Endothelial cell of umbilical vein (primary cell): ENCODE measurements at regions not wholly inside any gene's neighbourhood (a gene's known extent, or its start where the extent isn't known, plus 50 kb on each side); places are given as distances from the start of the nearest gene placed in this dataset.

Source experiments
- BruUV-seq: library from RNA; stranded (reverse); fragments of 400-500 nt; replicated peaks from 2 replicates; lab custom pipeline; 2021; lab: Mats Ljungman, UMichigan
- CTCF ChIA-PET: fragments of 300-600, 350-600 bp; sonication (Branson Sonifier 250); formaldehyde crosslinking; loops from one replicate; lab custom pipeline; 2021; ENCODE audit warnings: antibody characterized with exemption, inconsistent platforms; lab: Charles Lee
- POLR2A ChIA-PET: fragments of 300-600, 350-600 bp; sonication (Branson Sonifier 250); formaldehyde crosslinking; loops from one replicate; lab custom pipeline; 2021; ENCODE audit warnings: antibody characterized with exemption, inconsistent platforms; lab: Charles Lee
- DNase-seq: peaks from one replicate; pipeline ENCODE4 v3.0.0-alpha.2; 2011; ENCODE audit warnings: low read depth, low spot score
- FAIRE-seq: peaks from 2 replicates; lab custom pipeline; 2011; peaks lifted over from hg19 to GRCh38; lab: Jason Lieb, UNC
- H2AFZ ChIP-seq: 2 replicates; pipeline ENCODE4 v1.6.0; 2012; ENCODE audit warnings: low read depth, low read length, control low read depth, inconsistent platforms
- H3K27ac ChIP-seq: 2 replicates; pipeline ENCODE4 v1.5.1; 2011; ENCODE audit warnings: low read depth, mild to moderate bottlenecking, control low read depth, low read length, moderate library complexity; ENCODE audit not compliant: insufficient read depth
- H3K27me3 ChIP-seq, 2 experiments: 2 replicates each; pipeline versions ENCODE4 v1.6.0 to v1.6.1; 2011; ENCODE audit warnings: low read length in 2 of 2, mixed read lengths in 1 of 2; ENCODE audit not compliant: control insufficient read depth in 2 of 2, insufficient read depth in 2 of 2
- H3K36me3 ChIP-seq, 2 experiments: 2 replicates in 1 of 2; 3 replicates in 1 of 2; pipeline ENCODE4 v1.5.1; 2011; ENCODE audit warnings: low read length in 2 of 2, mild to moderate bottlenecking in 1 of 2, moderate library complexity in 1 of 2; ENCODE audit not compliant: control insufficient read depth in 2 of 2, insufficient read depth in 2 of 2; ENCODE audit errors: extremely low read depth in 1 of 2
- H3K4me1 ChIP-seq: 3 replicates; pipeline ENCODE4 v1.5.1; 2011; ENCODE audit warnings: mild to moderate bottlenecking, low read length; ENCODE audit not compliant: control insufficient read depth, insufficient read depth; ENCODE audit errors: extremely low read depth
- H3K4me2 ChIP-seq: 2 replicates; pipeline ENCODE4 v1.6.1; 2011; ENCODE audit warnings: low read length, control low read depth, mixed read lengths; ENCODE audit not compliant: insufficient read depth
- H3K4me3 ChIP-seq, 3 experiments: fragments of 200-600 bp in 1 of 3; sonication (generic), shearing (Covaris generic) in 1 of 3; replicated peaks in 1 of 3; 2 replicates each; pipeline ENCODE4 v1.5.1; 2011 to 2016; ENCODE audit warnings: control low read depth in 3 of 3, low read length in 3 of 3, mild to moderate bottlenecking in 2 of 3, inconsistent platforms in 1 of 3, low read depth in 1 of 3, moderate library complexity in 1 of 3; ENCODE audit not compliant: insufficient read depth in 1 of 3
- H3K79me2 ChIP-seq: 2 replicates; pipeline ENCODE4 v1.6.0; 2012; ENCODE audit warnings: low read length, inconsistent platforms; ENCODE audit not compliant: control insufficient read depth, insufficient read depth
- H3K9ac ChIP-seq: replicated peaks from 2 replicates; pipeline ENCODE3; 2011; ENCODE audit warnings: low read length, control low read depth; ENCODE audit not compliant: insufficient read depth; ENCODE audit errors: extremely low read depth
- H3K9me1 ChIP-seq: replicated peaks from 3 replicates; pipeline ENCODE4 v1.6.0; 2011; ENCODE audit warnings: mild to moderate bottlenecking, low read length; ENCODE audit not compliant: control insufficient read depth, insufficient read depth; ENCODE audit errors: extremely low read depth
- H3K9me3 ChIP-seq: replicated peaks from 2 replicates; pipeline ENCODE4 v1.5.1; 2012; ENCODE audit warnings: low read length, inconsistent platforms; ENCODE audit not compliant: control insufficient read depth, insufficient read depth
- H4K20me1 ChIP-seq: replicated peaks from 2 replicates; pipeline ENCODE3; 2011; ENCODE audit warnings: mild to moderate bottlenecking, low read length; ENCODE audit not compliant: control insufficient read depth, insufficient read depth; ENCODE audit errors: extremely low read depth
- EZH2 ChIP-seq: IDR thresholded peaks from 2 replicates; pipeline ENCODE4 v1.6.1; 2012; ENCODE audit warnings: borderline replicate concordance, low read depth, mild to moderate bottlenecking, moderate library complexity, low read length, inconsistent platforms; ENCODE audit not compliant: severe bottlenecking
- FOS ChIP-seq: IDR thresholded peaks from 2 replicates; pipeline ENCODE4 v1.6.1; 2011; ENCODE audit warnings: mild to moderate bottlenecking, low read length, moderate library complexity, borderline replicate concordance; ENCODE audit not compliant: insufficient read depth
- GATA2 ChIP-seq: IDR thresholded peaks from 2 replicates; pipeline ENCODE4 v1.7.0; 2011; ENCODE audit warnings: low read depth, mild to moderate bottlenecking, moderate library complexity, mixed read lengths, low read length; ENCODE audit not compliant: insufficient read length, insufficient read depth
- JUN ChIP-seq: IDR thresholded peaks from 2 replicates; pipeline ENCODE4 v1.6.1; 2011; ENCODE audit warnings: borderline replicate concordance, low read depth; ENCODE audit not compliant: insufficient read length, insufficient read depth
- MYC ChIP-seq: IDR thresholded peaks from one replicate; pipeline ENCODE4 v1.6.1; 2011; ENCODE audit warnings: mild to moderate bottlenecking, low read depth, low read length
- POLR2A ChIP-seq: IDR thresholded peaks from 2 replicates; pipeline ENCODE4 v1.6.1; 2012; ENCODE audit warnings: low read depth, mild to moderate bottlenecking, control low read depth, low read length
- POLR2AphosphoS5 ChIP-seq: IDR thresholded peaks from 2 replicates; pipeline ENCODE4 v1.6.1; 2012; ENCODE audit warnings: low read depth, mild to moderate bottlenecking, control low read depth, low read length, moderate library complexity; ENCODE audit not compliant: insufficient read depth
- dilution Hi-C: fragments of 300-500 bp; cut with MboI; formaldehyde crosslinking; loops from one replicate; pipeline ENCODE4 v1.15.0; 2019; ENCODE audit warnings: low sequenced_read_pairs; ENCODE audit not compliant: extremely low pct_ligation_motif_present
- intact Hi-C: fragments of 100-400 bp; cut with micrococcal nuclease; formaldehyde crosslinking; loops from one replicate; pipeline ENCODE4 v1.10.0; 2022
- TF ChIP-seq, protein P1 (sequence below): IDR thresholded peaks from 2 replicates; pipeline ENCODE4 v1.6.1; 2011; ENCODE audit not compliant: insufficient read depth, insufficient read length
- TF ChIP-seq, protein P2 (sequence below), 2 donors: IDR thresholded peaks; 1 replicate in 1 of 2; 2 replicates in 1 of 2; pipeline ENCODE4 v1.5.1; 2011; ENCODE audit warnings: low read length in 2 of 2, mild to moderate bottlenecking in 2 of 2, moderate library complexity in 2 of 2, control low read depth in 1 of 2, inconsistent platforms in 1 of 2, low read depth in 1 of 2; ENCODE audit not compliant: insufficient read depth in 1 of 2; ENCODE audit errors: extremely low read depth in 1 of 2

DNA sequence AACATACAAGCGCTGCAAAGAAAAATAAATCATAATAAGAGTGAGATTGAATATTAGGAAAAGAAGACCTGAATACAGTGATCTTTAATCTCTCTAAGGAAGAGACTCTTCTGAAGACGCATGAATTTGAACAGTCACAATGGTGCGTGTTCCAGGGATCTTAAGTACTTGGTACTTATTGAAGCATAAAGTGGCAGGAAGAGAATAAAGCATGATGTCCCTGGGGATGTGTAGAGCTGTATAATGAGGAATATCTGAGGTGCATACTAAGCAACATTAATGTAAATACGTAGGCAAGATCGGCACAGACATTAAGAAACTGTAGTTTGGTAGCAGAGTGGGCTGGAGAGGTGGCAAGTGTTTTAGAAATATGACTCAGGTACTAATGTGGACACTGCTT lies 246.2 kb upstream of the MCTP2 start:
- no TSS peak for BruUV-seq
- H3K79me2 ChIP-seq = no peaks in the 10 kb centered on the region
- CTCF ChIA-PET = no interaction called here
- H3K36me3 ChIP-seq = no peaks in the 10 kb centered on the region
- POLR2A ChIA-PET = no interaction called here
- no peaks in the 10 kb centered on the region for H3K4me1 ChIP-seq
- TF ChIP-seq GATA2 (no peak), FOS (no peak), EZH2 (no peak), MYC (no peak), POLR2A (no peak), JUN (no peak), POLR2AphosphoS5 (no peak)
- TF ChIP-seq, protein P1, sequence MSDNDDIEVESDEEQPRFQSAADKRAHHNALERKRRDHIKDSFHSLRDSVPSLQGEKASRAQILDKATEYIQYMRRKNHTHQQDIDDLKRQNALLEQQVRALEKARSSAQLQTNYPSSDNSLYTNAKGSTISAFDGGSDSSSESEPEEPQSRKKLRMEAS = no peak
- TF ChIP-seq, protein P2, sequence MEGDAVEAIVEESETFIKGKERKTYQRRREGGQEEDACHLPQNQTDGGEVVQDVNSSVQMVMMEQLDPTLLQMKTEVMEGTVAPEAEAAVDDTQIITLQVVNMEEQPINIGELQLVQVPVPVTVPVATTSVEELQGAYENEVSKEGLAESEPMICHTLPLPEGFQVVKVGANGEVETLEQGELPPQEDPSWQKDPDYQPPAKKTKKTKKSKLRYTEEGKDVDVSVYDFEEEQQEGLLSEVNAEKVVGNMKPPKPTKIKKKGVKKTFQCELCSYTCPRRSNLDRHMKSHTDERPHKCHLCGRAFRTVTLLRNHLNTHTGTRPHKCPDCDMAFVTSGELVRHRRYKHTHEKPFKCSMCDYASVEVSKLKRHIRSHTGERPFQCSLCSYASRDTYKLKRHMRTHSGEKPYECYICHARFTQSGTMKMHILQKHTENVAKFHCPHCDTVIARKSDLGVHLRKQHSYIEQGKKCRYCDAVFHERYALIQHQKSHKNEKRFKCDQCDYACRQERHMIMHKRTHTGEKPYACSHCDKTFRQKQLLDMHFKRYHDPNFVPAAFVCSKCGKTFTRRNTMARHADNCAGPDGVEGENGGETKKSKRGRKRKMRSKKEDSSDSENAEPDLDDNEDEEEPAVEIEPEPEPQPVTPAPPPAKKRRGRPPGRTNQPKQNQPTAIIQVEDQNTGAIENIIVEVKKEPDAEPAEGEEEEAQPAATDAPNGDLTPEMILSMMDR (IDR thresholded peaks at IDR 0.05; ENCODE audit: extremely low read depth in 1 of 2, insufficient read depth in 1 of 2, low read depth in 1 of 2, low read length in 2 of 2) = no peak
- no peak overlapping the region for H3K9ac ChIP-seq
- DNase-seq (no peak), FAIRE-seq (no peak)
- no peaks in the 10 kb centered on the region for H4K20me1 ChIP-seq
- peaks cover 2% of the 10 kb centered on the region for H3K9me3 ChIP-seq
- H3K4me2 ChIP-seq = no peak overlapping the region
- intact Hi-C loops (no loop called here), dilution Hi-C loops (no loop called here)
- no peaks in the 10 kb centered on the region for H3K9me1 ChIP-seq
- H3K27ac ChIP-seq = no peak overlapping the region
- H2AFZ ChIP-seq = no peak overlapping the region
- no peak overlapping the region for H3K4me3 ChIP-seq
- H3K27me3 ChIP-seq = no peaks in the 10 kb centered on the region
